NB4 (cell line): ENCODE measurements at regions not wholly inside any gene's neighbourhood (a gene's known extent, or its start where the extent isn't known, plus 50 kb on each side); places are given as distances from the start of the nearest gene placed in this dataset.
A peak's percentile ranks its signal among the peaks of the same experiment; 100 is the strongest.

ENCODE experiments used
- DNase-seq: peaks from one replicate; pipeline ENCODE4 v3.0.0; 2010; ENCODE audit warnings: low read depth
- H3K4me3 ChIP-seq: one replicate; pipeline ENCODE4 v1.5.1; 2011; ENCODE audit warnings: mild to moderate bottlenecking, low read depth, low read length, moderate library complexity
- MYC ChIP-seq: IDR thresholded peaks from 2 replicates; pipeline ENCODE4 v1.6.1; 2011; ENCODE audit warnings: low read depth, low read length
- POLR2A ChIP-seq: IDR thresholded peaks from 2 replicates; pipeline ENCODE4 v1.6.1; 2011; ENCODE audit warnings: mild to moderate bottlenecking; ENCODE audit not compliant: insufficient read length; ENCODE audit errors: extremely low read depth
- TF ChIP-seq, protein P1 (sequence below): IDR thresholded peaks from one replicate; pipeline ENCODE4 v1.5.1; 2012; ENCODE audit warnings: low read depth, low read length
- TF ChIP-seq, protein P2 (sequence below): IDR thresholded peaks from 2 replicates; pipeline ENCODE4 v1.6.1; 2011; ENCODE audit warnings: low read depth, low read length

DNA sequence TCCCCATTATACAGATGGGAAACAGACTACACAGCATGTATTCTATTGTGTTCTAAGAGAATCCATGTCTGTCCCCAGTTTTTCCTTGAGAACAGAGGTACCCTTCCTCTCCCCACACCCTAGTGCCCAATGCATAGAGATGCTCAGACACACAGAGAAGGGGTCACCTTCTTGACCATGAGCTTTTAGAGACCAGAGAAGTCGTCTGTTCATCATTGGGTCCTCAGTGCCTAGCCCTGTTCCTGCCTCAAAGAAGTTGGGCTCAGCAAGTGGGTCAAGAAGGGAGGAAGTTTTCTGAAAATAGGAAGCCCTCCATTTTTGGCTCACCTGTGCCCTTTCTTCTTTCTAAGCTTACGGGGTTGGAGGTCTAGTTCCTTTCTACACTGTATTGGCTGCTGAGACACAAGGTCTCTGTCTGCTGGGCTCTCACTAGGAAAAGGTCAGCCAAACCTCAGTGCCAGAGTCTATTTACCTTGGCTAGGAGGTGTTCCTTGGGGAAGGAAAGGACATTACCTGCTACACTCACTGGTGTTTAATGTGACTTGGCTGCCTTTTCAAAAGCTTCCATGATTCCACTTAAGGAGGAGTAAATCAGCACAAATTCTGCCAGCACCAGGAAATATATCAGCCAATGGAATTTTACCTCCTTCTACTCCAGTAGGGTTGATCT lies 198.5 kb upstream of the PWP1 start:
- TF ChIP-seq, protein P1, sequence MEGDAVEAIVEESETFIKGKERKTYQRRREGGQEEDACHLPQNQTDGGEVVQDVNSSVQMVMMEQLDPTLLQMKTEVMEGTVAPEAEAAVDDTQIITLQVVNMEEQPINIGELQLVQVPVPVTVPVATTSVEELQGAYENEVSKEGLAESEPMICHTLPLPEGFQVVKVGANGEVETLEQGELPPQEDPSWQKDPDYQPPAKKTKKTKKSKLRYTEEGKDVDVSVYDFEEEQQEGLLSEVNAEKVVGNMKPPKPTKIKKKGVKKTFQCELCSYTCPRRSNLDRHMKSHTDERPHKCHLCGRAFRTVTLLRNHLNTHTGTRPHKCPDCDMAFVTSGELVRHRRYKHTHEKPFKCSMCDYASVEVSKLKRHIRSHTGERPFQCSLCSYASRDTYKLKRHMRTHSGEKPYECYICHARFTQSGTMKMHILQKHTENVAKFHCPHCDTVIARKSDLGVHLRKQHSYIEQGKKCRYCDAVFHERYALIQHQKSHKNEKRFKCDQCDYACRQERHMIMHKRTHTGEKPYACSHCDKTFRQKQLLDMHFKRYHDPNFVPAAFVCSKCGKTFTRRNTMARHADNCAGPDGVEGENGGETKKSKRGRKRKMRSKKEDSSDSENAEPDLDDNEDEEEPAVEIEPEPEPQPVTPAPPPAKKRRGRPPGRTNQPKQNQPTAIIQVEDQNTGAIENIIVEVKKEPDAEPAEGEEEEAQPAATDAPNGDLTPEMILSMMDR = no peak
- TF ChIP-seq, protein P2, sequence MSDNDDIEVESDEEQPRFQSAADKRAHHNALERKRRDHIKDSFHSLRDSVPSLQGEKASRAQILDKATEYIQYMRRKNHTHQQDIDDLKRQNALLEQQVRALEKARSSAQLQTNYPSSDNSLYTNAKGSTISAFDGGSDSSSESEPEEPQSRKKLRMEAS = no peak
- no peak for TF ChIP-seq POLR2A
- no peak for TF ChIP-seq MYC
- DNase-seq = no peak
- no peak overlapping the region for H3K4me3 ChIP-seq

- TF ChIP-seq, protein P1 = no peak
- TF ChIP-seq MYC = no peak
- TF ChIP-seq, protein P2 = no peak
- no peak for TF ChIP-seq POLR2A
- DNase-seq = no peak
- no peak overlapping the region for H3K4me3 ChIP-seq
These were observed 196.9 kb upstream of the PWP1 start for GRCh38 chr12:107488666-107489065.

DNA sequence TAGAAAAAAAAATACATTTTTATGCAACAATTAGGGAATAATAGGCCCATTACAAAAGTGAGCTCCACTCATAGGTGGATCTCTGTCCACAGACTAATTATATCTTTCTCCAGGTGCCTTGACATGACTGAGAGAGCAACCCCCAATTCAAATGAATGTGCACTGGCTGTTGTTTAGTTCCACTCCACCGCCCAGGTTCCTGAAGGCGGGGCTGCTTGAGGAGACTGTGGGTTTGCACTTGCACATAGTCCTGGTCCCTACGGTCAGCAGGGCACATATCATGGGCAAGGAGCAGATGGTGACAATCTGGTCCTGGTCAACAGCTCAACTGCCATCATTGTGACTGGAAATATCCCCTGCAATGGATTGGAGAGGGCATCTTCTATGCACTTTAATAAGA lies 195.6 kb upstream of the PWP1 start:
- TF ChIP-seq, protein P1 = no peak
- TF ChIP-seq, protein P2 = no peak
- TF ChIP-seq POLR2A (no peak), MYC (no peak)
- H3K4me3 ChIP-seq = no peak overlapping the region
- no peak for DNase-seq

GRCh38 chr12:107491856-107492255 lies 193.7 kb upstream of the PWP1 start:
- peak; percentile 61 for DNase-seq
- TF ChIP-seq, protein P1 = no peak
- no peak for TF ChIP-seq MYC
- TF ChIP-seq, protein P2 = no peak
- no peak for TF ChIP-seq POLR2A
- no peak overlapping the region for H3K4me3 ChIP-seq

DNA sequence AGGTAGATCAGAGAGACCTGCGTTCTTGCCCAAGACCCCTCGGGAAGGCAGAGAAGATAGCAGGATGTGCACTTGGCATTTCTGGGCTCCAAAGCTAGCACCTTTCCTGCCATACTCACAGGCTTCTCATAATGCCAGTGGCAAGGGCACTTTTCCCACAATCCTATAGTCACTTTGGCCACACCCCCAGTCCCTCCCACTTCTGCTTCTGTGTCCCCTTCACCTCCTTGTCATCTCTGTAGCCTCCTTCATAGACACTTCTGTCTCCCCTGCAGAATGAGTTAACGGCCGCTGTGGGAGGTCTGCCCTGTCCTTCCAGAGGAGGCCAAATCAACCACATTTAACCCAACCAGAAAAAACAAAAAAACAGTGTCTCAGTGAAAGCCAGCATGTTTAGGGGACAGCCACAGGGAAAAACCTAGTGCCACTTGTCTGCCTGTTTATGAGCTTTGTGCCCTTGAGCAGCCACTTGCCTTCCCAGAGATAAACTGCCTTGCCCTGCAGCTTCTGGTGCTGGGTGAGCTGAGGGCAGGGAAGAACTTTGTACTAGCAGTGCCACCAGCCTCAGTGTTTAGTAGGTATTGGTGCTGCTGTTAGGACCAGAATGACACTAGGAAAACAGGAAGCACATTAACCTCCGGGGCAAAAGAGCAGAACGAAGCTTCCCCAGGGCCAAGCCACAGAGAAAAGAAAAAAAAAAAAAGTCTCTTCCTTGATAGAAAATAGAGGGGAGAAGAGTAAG lies 193.0 kb upstream of the PWP1 start:
- TF ChIP-seq POLR2A (no peak), MYC (no peak)
- TF ChIP-seq, protein P1 = no peak
- DNase-seq = peak; percentile 62
- no peak overlapping the region for H3K4me3 ChIP-seq
